IMR-90 (cell line): ENCODE measurements at regions not wholly inside any gene's neighbourhood (a gene's known extent, or its start where the extent isn't known, plus 50 kb on each side); places are given as distances from the start of the nearest gene placed in this dataset.

Experiments used
- ATAC-seq: fragments of 200-7000 bp; cut with Tn5 transposase; 2 replicates; pipeline ENCODE4 v1.9.1; 2020; ENCODE audit warnings: low read depth, mild to moderate bottlenecking, moderate library complexity
- BruUV-seq: library from RNA; stranded (reverse); fragments of 400-500 nt; replicated peaks from 2 replicates; lab custom pipeline; 2021; lab: Mats Ljungman, UMichigan
- CTCF ChIA-PET: fragments of 300-600 bp; formaldehyde crosslinking; extraction: SDS; loops from one replicate; lab custom pipeline; 2021; ENCODE audit warnings: antibody characterized with exemption; lab: Yijun Ruan, JAX
- POLR2A ChIA-PET: fragments of 300-600 bp; sonication (Branson Sonifier 250); formaldehyde crosslinking; loops from one replicate; lab custom pipeline; 2022; ENCODE audit warnings: antibody characterized with exemption; ENCODE audit not compliant: unreplicated experiment; lab: Charles Lee
- DNase-seq: peaks from one replicate; pipeline ENCODE4 v3.0.0; 2013
- H2AFZ ChIP-seq: replicated peaks from 2 replicates; pipeline ENCODE3; 2013; ENCODE audit warnings: low read length, mild to moderate bottlenecking; ENCODE audit not compliant: poor library complexity
- H2AK5ac ChIP-seq: 2 replicates; pipeline ENCODE4 v1.6.1; 2013; ENCODE audit warnings: low read depth, low read length, inconsistent platforms
- H2AK9ac ChIP-seq: replicated peaks from 2 replicates; pipeline ENCODE3; 2013; ENCODE audit warnings: mild to moderate bottlenecking, low read depth, low read length, moderate library complexity; ENCODE audit not compliant: poor library complexity
- H2BK120ac ChIP-seq: 2 replicates; pipeline ENCODE4 v1.6.1; 2013; ENCODE audit warnings: low read depth, low read length, inconsistent platforms
- H2BK15ac ChIP-seq: 3 replicates; pipeline ENCODE4 v1.6.1; 2013; ENCODE audit warnings: low read depth, low read length, inconsistent platforms
- H2BK20ac ChIP-seq: 2 replicates; pipeline ENCODE4 v1.6.1; 2013; ENCODE audit warnings: low read depth, mild to moderate bottlenecking, inconsistent platforms, low read length, moderate library complexity
- H2BK5ac ChIP-seq: 2 replicates; pipeline ENCODE4 v1.6.1; 2013; ENCODE audit warnings: mild to moderate bottlenecking, low read depth, low read length, inconsistent platforms; ENCODE audit not compliant: poor library complexity, severe bottlenecking
- H3K14ac ChIP-seq: replicated peaks from 2 replicates; pipeline ENCODE4 v1.6.1; 2013; ENCODE audit warnings: low read depth, low read length, inconsistent platforms
- H3K18ac ChIP-seq: 2 replicates; pipeline ENCODE4 v1.6.1; 2013; ENCODE audit warnings: low read depth, low read length, control low read depth
- H3K23ac ChIP-seq: 2 replicates; pipeline ENCODE4 v1.6.1; 2013; ENCODE audit warnings: low read depth, low read length, inconsistent platforms
- H3K27ac ChIP-seq: 2 replicates; pipeline ENCODE4 v1.5.1; 2013; ENCODE audit warnings: mild to moderate bottlenecking, control low read depth, low read length; ENCODE audit not compliant: insufficient read depth
- H3K27me3 ChIP-seq: 2 replicates; pipeline ENCODE4 v1.6.1; 2013; ENCODE audit warnings: low read length; ENCODE audit not compliant: control insufficient read depth, insufficient read depth
- H3K36me3 ChIP-seq: 2 replicates; pipeline ENCODE4 v1.6.1; 2013; ENCODE audit warnings: low read length, mixed read lengths; ENCODE audit not compliant: control insufficient read depth, insufficient read depth
- H3K4ac ChIP-seq: 2 replicates; pipeline ENCODE4 v1.6.1; 2013; ENCODE audit warnings: low read depth, low read length, inconsistent platforms
- H3K4me1 ChIP-seq: 2 replicates; pipeline ENCODE4 v1.6.1; 2013; ENCODE audit warnings: low read length, mixed read lengths; ENCODE audit not compliant: control insufficient read depth, insufficient read depth
- H3K4me2 ChIP-seq: 2 replicates; pipeline ENCODE4 v1.6.1; 2013; ENCODE audit warnings: low read depth, mild to moderate bottlenecking, control low read depth, low read length, moderate library complexity
- H3K4me3 ChIP-seq: 2 replicates; pipeline ENCODE4 v1.5.1; 2013; ENCODE audit warnings: low read depth, mild to moderate bottlenecking, control low read depth, low read length, moderate library complexity; ENCODE audit not compliant: insufficient read depth
- H3K56ac ChIP-seq: 2 replicates; pipeline ENCODE4 v1.6.1; 2013; ENCODE audit warnings: low read length, inconsistent platforms; ENCODE audit not compliant: insufficient read depth; ENCODE audit errors: extremely low read depth
- H3K79me1 ChIP-seq, 2 experiments: 2 replicates each; pipeline ENCODE4 v1.6.1; 2013; ENCODE audit warnings: low read length in 2 of 2, inconsistent platforms in 1 of 2, low read depth in 1 of 2
- H3K9ac ChIP-seq: 2 replicates; pipeline ENCODE4 v1.6.1; 2013; ENCODE audit warnings: low read depth, low read length, control low read depth
- H3K9me1 ChIP-seq: 2 replicates; pipeline ENCODE4 v1.6.1; 2013; ENCODE audit warnings: low read length, inconsistent platforms; ENCODE audit not compliant: insufficient read depth
- H3K9me3 ChIP-seq: 2 replicates; pipeline ENCODE4 v1.6.1; 2013; ENCODE audit warnings: low read length; ENCODE audit not compliant: control insufficient read depth, insufficient read depth
- H4K20me1 ChIP-seq: 2 replicates; pipeline ENCODE4 v1.6.1; 2013; ENCODE audit warnings: low read length, inconsistent platforms; ENCODE audit not compliant: insufficient read depth
- H4K5ac ChIP-seq: 2 replicates; pipeline ENCODE4 v1.6.1; 2013; ENCODE audit warnings: mild to moderate bottlenecking, low read depth, low read length, control low read depth
- H4K8ac ChIP-seq, 2 experiments: 2 replicates each; pipeline ENCODE4 v1.6.1; 2013; ENCODE audit warnings: low read depth in 2 of 2, low read length in 2 of 2, control low read depth in 1 of 2, inconsistent platforms in 1 of 2
- H4K91ac ChIP-seq: 2 replicates; pipeline ENCODE4 v1.6.1; 2013; ENCODE audit warnings: low read depth, low read length, inconsistent platforms; ENCODE audit not compliant: insufficient read depth
- NFE2L2 ChIP-seq: fragments of 150-350 bp; IDR thresholded peaks from 2 replicates; pipeline ENCODE4 v1.6.1; 2016; ENCODE audit warnings: low read depth, mild to moderate bottlenecking, low read length
- SMC3 ChIP-seq: fragments of 150-350 bp; IDR thresholded peaks from 2 replicates; pipeline ENCODE4 v1.6.1; 2016; ENCODE audit warnings: low read depth, mild to moderate bottlenecking, antibody characterized with exemption, low read length, moderate library complexity
- WGBS, 2 experiments: methylation state at CpG; one replicate each; pipeline versions ENCODE4 v1.1.5 to v1.1.7; 2013; ENCODE audit warnings: missing lambda C conversion rate in 2 of 2; ENCODE audit not compliant: insufficient read length in 1 of 2; ENCODE audit errors: extremely low coverage in 2 of 2; 5-methylcytosine and 5-hydroxymethylcytosine counted together
- dilution Hi-C: fragments of 300-500 bp; cut with HindIII; formaldehyde crosslinking; loops from one replicate; pipeline ENCODE4 v1.14.3; 2018; ENCODE audit warnings: low sequenced_read_pairs; ENCODE audit not compliant: unreplicated experiment
- in situ Hi-C: fragments of 300-500 bp; cut with MboI; formaldehyde crosslinking; loops from 3 replicates; pipeline ENCODE4 v1.14.3; 2019; ENCODE audit warnings: low sequenced_read_pairs, inconsistent platforms, mixed read lengths
- intact Hi-C: fragments of 100-400 bp; cut with micrococcal nuclease; formaldehyde crosslinking; loops from 2 replicates; pipeline ENCODE4 v1.10.0; 2022
- TF ChIP-seq, protein P1 (sequence below): conservative IDR thresholded peaks from 2 replicates; pipeline ENCODE4 v1.5.1; 2012; ENCODE audit warnings: mild to moderate bottlenecking, low read depth, low read length, improper control_type of control experiment

GRCh38 chr1:113314600-113314999, 75.7 kb upstream of the MAGI3 start:
- Histone ChIP-seq H3K36me3 (no peaks in the 10 kb centered on the region), H2AK9ac (no peak overlapping the region), H4K91ac (no peak overlapping the region), H3K18ac (no peak overlapping the region), H4K8ac (no peak overlapping the region), H2AK5ac (no peak overlapping the region), H3K4me2 (no peak overlapping the region), H3K23ac (no peak overlapping the region), H2BK20ac (no peak overlapping the region), H3K4me1 (no peaks in the 10 kb centered on the region), H4K20me1 (no peaks in the 10 kb centered on the region), H2AFZ (no peak overlapping the region), H3K9ac (no peak overlapping the region), H3K4me3 (no peak overlapping the region), H3K9me3 (no peaks in the 10 kb centered on the region), H3K9me1 (no peaks in the 10 kb centered on the region), H2BK5ac (no peak overlapping the region), H3K56ac (no peak overlapping the region), H4K5ac (no peak overlapping the region), H3K27ac (no peak overlapping the region), H2BK15ac (no peak overlapping the region), H3K4ac (no peak overlapping the region), H2BK120ac (no peak overlapping the region), H3K79me1 (no peaks in the 10 kb centered on the region), H3K14ac (no peak overlapping the region), H3K27me3 (no peaks in the 10 kb centered on the region)
- no TSS peak for BruUV-seq
- POLR2A ChIA-PET, result no interaction called here
- intact Hi-C loops (no loop called here), in situ Hi-C loops (no loop called here), dilution Hi-C loops (no loop called here)
- TF ChIP-seq, protein P1, sequence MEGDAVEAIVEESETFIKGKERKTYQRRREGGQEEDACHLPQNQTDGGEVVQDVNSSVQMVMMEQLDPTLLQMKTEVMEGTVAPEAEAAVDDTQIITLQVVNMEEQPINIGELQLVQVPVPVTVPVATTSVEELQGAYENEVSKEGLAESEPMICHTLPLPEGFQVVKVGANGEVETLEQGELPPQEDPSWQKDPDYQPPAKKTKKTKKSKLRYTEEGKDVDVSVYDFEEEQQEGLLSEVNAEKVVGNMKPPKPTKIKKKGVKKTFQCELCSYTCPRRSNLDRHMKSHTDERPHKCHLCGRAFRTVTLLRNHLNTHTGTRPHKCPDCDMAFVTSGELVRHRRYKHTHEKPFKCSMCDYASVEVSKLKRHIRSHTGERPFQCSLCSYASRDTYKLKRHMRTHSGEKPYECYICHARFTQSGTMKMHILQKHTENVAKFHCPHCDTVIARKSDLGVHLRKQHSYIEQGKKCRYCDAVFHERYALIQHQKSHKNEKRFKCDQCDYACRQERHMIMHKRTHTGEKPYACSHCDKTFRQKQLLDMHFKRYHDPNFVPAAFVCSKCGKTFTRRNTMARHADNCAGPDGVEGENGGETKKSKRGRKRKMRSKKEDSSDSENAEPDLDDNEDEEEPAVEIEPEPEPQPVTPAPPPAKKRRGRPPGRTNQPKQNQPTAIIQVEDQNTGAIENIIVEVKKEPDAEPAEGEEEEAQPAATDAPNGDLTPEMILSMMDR, result no peak
- no peak for TF ChIP-seq SMC3
- TF ChIP-seq NFE2L2, result no peak
- DNase-seq, result no peak
- CTCF ChIA-PET, result no interaction called here
- WGBS, 2 experiments, result no CpG with 5 or more reads among the region's 3 CpGs
- ATAC-seq, result no peak
